Spleen (tissue), 7 donors: ENCODE measurements at regions not wholly inside any gene's neighbourhood (a gene's known extent, or its start where the extent isn't known, plus 50 kb on each side); places are given as distances from the start of the nearest gene placed in this dataset.

Experiments used
- POLR2A ChIP-seq, 3 donors: fragments of 450-650 bp; IDR thresholded peaks; one replicate each; pipeline ENCODE4 v1.5.1; 2017; ENCODE audit warnings: antibody characterized with exemption in 3 of 3, mild to moderate bottlenecking in 1 of 3
- POLR2AphosphoS5 ChIP-seq, 3 donors: sonication (generic); formaldehyde crosslinking; IDR thresholded peaks; one replicate each; pipeline ENCODE4 v1.5.1; 2017; ENCODE audit warnings: antibody characterized with exemption in 3 of 3
- TF ChIP-seq, protein P1 (sequence below), 11 experiments: fragments of 200-600 bp in 7 of 11; fragments of 450-650 bp in 4 of 11; sonication (generic) in 4 of 11; IDR thresholded peaks in 8 of 11; conservative IDR thresholded peaks in 3 of 11; 1 replicate in 7 of 11; 2 replicates in 4 of 11; pipeline versions ENCODE4 v1.4.0 to v1.8.0; 2016 to 2021; ENCODE audit warnings: antibody characterized with exemption in 11 of 11, inconsistent platforms in 4 of 11, mild to moderate bottlenecking in 1 of 11
- donor health status: DM: no; HTN: no; CAD: no; lungs with moderate emphysema.
- donor health status: DM: no; HTN: no; CAD: no.
- donor health status: DM: no; HTN: no; CAD: no.

DNA sequence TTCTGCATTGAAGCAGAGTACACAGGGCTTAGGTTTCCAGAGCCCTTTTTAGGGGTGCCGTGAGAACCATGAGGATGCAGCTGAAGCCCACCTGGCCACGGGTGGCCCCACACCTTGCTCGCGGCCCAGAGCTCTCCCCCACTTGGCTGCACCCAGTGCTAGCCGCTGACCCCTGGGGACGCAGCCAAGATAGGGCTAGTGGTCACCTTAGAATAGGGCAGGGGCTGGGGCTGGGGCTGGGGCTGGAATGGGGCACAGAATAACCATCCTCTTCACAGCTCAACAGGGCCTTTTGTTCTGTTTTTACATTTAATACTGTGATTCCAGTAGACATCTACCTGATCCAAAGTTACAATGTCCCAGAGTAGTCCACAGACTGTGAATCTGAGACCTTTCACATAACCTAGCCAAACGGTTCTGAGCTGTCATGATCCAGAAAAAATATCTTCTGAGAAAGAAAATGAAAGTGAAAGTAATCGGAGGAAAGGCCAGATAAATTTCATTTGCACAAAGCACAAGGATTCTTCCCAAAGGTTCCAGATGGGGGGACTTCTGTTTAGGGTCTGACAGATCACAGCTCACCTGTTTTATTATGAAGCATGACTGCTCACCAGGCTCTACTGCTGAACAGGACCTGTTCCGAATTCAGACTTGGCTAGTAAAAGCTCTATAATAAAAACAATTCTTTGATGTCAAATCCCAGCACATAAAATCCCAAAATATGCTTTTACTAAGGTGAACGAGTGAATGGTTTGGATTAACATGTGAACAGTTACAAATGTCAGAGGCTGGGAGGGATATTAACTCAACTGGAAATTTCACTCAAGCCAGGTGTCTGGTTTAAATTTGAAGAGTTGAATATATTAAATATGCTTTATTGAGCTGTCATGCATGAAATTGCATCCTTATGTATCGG, 401.9 kb downstream of the THBS2 start:
- TF ChIP-seq, protein P1, sequence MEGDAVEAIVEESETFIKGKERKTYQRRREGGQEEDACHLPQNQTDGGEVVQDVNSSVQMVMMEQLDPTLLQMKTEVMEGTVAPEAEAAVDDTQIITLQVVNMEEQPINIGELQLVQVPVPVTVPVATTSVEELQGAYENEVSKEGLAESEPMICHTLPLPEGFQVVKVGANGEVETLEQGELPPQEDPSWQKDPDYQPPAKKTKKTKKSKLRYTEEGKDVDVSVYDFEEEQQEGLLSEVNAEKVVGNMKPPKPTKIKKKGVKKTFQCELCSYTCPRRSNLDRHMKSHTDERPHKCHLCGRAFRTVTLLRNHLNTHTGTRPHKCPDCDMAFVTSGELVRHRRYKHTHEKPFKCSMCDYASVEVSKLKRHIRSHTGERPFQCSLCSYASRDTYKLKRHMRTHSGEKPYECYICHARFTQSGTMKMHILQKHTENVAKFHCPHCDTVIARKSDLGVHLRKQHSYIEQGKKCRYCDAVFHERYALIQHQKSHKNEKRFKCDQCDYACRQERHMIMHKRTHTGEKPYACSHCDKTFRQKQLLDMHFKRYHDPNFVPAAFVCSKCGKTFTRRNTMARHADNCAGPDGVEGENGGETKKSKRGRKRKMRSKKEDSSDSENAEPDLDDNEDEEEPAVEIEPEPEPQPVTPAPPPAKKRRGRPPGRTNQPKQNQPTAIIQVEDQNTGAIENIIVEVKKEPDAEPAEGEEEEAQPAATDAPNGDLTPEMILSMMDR (IDR thresholded peaks at IDR 0.05 in 8 of 11, conservative IDR thresholded peaks at IDR 0.05 in 3 of 11): no peak
- TF ChIP-seq POLR2AphosphoS5 (IDR thresholded peaks at IDR 0.05) (no peak), POLR2A (IDR thresholded peaks at IDR 0.05) (no peak)
